GM21528 (cell line): ENCODE measurements at regions not wholly inside any gene's neighbourhood (a gene's known extent, or its start where the extent isn't known, plus 50 kb on each side); places are given as distances from the start of the nearest gene placed in this dataset.

ENCODE experiments used
- ATAC-seq: cut with Tn5 transposase; IDR thresholded peaks from one replicate; pipeline ENCODE4 v1.9.1; 2021; ENCODE audit warnings: mild to moderate bottlenecking, moderate library complexity; ENCODE audit not compliant: unreplicated experiment, low FRiP score

DNA sequence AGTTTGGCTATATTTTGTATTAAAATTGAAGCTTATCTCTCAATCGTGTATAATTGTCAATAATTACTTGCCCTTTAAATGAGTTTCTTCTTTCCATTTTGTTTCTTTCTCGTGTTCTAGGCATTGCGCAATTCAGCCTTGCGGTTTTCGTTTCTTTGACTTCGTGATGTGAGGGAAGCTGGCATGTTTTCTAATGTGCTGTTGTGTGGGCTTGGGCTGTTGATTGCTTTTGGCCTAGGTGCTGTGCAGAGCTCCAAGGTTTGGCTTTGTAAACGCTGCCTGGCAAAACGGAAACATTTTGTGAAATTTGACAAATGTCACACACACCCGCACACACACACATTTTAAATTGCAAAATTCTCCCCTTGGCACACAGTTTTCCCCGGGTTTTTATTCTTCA, 242.6 kb upstream of the TCF4 start:
- no peak for ATAC-seq

DNA sequence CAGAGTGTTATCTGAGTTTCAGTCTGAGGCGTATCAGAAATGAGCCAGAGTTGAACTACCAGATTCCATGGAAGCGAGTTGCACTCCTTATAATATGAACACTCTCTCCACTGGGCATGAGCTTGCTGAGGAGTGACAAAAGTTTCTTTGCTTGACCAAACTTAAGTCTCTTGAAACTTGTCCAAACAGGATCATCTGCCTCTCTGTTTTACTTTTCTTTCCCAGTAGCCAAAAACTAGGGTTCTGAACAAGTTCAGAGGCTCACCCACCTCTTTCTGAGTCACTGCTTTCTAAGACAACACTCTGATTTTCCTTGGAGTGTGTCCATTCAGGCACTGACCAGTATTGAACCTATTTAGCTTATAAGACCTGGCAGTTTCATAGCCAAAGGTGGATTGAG, 233.2 kb upstream of the TCF4 start:
- no peak for ATAC-seq

DNA sequence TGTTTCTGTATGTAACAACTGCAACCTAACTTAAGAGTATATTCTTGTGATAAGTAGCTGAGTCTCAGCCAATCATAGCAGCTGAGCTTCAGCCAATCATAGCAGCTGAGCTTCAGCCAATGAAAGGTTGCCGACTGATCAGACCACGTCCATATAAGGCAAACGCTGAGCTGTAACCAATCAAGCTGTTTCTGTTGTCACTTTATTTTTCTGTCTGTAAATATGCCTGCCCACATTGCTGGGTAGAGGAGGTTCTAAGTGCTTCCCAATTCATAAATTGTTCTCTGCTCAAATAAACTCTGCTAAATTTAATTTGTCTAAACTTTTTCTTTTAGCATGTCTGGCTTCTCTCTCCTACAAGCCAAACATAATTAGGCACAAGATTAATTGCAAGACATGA, 231.5 kb upstream of the TCF4 start:
- no peak for ATAC-seq

DNA sequence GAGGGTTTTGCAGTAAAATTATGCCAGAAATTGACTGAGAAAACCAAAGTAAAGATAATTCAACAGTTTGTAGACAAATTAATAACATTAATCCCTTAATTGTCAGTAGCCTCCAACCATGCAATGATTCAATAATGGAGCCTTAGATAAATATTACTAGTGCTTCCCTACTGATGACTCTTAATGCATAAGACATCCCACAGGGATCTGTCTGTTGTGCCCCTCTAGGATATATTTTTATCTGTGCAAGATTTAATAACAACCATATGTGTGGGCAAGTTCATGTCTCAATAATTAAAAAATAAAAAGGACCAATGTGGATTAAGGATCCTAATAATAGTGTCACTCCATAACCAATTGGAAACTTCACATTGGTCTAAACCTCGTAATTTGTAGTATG, 230.3 kb upstream of the TCF4 start:
- ATAC-seq = no peak

DNA sequence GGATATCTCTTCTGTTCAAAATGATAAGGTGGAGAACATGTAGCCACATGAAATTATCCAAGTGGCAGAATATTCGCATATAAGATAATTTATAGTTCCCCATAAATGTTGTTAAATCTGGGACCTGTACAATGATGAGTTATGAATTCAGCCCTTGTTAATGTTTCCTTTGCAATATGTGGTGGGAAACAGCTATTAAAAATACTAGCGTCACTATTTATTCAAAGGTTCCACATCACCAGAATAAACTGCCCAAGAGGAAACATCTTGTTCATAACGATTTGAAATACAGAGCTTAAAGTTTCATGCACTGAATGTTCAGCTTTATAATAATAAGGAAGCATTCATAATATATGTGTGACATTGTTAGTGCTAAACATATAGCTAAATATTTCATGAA, 223.9 kb upstream of the TCF4 start:
- ATAC-seq = no peak

DNA sequence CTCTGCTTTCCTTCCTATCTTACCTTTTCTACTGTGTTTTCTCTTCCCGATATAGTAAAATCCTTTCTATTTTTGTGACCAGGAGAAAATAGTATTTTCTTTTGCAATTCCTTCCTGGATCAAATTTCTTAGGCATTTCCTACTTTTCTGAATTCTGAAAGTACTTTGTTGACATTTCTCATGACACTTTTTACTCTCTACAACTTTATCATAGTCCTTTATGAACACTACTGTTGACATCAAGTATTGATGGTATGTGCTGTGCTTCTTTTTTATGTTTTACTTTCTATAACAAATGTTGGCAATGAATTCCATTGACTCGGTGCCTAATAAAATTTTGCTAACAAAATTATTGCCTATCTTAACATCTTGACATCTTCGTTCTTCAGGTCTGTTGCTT, 217.7 kb upstream of the TCF4 start:
- ATAC-seq = no peak

DNA sequence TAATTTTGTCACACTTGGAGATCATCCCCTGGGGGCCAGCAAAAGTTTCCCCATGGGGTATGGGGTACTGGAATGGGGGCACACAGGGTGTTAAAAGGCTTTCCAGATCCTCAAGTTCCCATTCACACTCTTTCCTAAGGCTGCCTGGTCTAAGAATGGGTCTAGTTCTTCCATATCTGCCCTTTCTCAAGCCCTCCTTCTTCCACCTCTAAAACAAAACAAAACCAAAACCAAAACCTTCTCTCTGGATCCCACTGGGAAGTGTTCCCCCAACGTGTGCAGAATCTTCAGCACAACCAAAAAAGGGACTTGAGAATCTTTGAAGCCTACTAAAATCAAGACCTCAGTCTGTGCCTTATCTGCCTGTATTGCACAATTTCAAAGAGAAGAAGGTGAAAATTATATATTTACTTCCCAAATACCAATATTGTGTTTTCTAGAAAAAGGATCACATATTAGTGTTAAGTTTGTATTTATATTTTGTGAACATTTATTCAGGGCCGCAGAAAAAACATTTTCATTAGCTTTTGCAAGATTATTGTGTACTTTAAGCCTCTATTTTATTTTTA, 207.2 kb upstream of the TCF4 start:
- no peak for ATAC-seq

DNA sequence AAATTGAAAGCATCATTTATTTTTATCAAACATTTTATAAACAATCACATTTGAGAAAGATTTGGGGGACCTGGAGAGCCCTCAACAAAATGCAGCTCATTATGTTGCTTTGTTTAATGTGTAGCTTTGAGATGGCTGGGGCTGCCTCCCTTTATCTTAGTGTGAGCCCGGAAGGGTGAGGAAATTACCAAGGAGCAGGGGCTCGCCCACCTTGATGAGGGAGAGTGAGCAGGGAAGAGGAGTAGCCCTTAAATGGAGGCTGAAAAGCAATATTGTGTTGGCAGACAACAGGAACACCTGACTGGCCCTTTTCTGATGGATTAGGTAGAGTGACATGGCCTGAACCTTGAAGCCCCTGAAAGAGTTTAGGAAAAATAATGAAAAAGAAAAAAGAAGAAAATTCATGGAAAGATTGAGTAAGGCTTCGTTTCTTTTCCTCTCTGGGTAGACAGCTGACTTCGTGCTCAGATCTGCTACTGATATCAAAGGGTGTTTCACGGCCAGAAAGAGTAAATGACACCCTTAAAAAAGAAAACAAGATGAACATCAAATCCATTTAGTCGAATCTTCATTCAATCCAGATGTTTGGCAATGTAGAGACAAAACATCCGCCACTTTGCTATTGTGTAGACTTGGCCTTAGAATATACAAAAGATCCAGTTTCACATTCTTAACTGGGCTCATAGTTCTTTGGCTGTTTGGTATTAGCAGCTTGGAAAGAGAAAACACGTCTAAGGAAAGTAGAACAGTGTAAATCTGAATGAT, 206.5 kb upstream of the TCF4 start:
- ATAC-seq = no peak

DNA sequence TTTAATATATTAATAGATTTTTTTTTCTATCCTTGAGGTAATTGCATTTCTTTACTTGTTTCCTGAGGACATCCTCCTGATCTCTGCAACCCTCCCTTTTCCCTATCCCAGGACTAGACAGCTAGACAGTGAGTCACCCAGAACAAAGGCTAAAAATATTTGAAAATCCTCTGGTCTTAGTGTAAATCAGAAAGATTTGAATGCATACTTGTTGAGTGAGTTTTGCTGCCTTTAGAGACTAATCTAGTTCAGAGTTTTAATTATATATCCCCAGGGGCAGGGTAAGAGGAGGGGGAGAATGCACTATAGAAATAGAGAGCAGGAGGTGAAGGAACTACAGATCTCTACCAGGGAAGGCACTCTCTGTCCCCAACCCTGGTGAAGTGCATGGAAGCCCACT, 202.3 kb upstream of the TCF4 start:
- no peak for ATAC-seq

DNA sequence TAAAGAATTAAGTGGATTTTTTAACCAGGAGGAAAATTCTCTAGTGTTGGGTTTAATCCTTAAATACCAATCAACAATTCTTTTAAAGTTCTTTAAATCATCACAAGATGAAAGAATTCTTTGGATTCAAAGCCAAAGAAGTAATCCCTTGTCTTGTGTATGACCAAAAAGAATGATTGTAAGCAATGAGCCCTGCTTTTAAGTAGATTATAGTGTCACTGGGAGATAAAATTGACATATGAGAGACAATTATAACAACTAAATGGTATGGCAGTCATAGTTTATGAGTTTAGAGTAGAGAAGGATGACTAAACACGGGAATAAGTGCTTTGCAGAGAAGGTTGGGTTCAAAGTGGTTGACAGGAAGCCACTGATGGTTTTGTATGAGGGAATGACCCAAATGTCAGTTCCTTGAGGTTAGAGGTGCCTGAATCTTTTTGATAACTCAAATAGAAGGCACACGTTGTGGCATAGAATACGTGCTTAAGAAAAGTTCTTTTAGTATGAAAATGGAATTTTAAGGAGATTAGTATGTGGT, 199.6 kb upstream of the TCF4 start:
- ATAC-seq = no peak

DNA sequence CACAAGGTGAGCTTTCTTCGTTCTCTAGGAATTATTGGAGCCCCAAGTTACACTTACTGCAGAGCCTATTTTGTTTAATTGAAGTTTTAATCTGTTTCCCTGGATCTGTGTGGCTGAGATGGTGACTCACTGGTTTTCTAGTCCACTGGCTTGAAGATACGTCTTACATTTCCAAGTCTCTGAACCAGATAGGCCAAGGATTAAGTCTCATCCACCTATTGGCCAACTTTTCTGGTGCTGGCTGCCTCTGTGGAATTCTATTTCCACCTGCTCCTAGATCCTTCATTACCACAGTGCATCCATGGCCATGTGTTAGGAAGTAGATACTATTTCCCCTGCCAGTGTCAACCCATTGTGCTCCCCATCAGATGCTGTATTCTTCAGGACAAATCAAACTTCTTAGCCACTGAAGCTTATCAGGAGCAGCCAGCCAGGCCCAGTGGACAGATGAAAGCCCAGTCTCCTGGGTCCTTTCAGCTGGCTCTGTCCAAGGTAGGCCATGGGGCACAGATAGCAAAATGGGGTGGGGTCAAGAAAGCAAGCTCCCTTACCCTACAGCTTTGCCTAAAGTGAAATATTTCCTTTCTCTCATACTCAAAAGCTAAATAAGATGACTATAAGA, 198.8 kb upstream of the TCF4 start:
- ATAC-seq = no peak

DNA sequence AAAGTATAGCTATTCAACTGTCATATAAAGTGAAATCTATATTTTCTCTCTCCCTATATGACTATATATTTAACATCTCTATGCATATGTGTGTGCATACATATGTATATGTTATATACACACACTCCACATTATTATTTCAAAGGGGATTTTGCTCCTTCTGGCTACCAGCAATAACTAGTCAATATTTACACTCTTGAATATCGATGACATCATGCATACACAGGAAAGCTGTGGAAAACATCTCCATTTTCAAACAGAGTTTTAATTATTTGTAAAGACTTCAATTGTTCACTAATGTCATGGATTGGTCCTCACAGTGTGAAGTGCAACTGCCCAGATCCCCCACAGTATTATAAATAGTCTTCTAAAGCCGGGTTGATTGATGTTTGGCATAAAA, 195.9 kb upstream of the TCF4 start:
- no peak for ATAC-seq

DNA sequence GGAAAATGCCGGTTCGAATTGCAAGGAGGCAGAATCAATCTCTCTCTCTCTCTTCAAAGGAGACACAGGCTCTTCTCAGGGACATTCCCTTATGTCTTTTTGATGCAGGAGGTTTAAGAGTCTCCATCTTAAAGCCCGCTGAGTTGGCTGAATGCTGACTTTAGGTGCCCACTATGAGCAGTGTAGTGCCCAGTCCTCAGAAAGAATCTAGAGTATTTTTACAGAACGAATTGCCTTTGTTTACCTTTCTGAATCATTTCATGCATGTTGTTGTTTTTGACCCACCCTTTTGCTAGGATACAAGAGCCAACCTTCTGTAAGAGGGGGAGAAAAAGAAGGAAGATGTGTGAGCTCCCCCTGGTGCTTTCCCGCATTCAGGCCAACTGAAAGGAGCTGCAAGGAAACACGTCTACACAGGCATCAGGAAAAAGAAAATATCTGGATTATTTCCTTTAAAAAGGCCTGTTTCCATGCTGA, 193.5 kb upstream of the TCF4 start:
- no peak for ATAC-seq

DNA sequence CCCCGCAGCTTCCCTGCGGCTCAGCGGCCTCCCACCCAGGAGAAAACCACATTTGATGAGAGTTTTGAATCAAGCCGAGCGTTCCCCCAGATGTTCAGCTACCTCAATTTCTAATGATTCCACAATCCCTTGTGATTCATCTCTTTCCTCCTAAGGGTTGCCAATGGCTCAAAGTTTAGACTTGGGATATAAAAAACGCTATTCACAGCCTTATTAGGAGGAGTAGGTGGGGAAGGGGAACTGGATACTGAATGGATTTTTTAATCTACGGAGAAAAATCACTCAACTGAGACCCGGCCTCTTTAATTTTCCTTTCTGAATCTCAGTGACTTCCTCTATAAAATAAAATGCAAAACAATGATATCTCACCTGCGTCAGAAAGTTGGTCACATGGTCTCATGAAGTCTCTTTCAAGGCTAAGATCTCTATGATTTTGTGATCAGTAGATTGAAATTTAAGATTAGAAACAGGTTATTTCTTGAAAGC, 192.6 kb upstream of the TCF4 start:
- no peak for ATAC-seq

DNA sequence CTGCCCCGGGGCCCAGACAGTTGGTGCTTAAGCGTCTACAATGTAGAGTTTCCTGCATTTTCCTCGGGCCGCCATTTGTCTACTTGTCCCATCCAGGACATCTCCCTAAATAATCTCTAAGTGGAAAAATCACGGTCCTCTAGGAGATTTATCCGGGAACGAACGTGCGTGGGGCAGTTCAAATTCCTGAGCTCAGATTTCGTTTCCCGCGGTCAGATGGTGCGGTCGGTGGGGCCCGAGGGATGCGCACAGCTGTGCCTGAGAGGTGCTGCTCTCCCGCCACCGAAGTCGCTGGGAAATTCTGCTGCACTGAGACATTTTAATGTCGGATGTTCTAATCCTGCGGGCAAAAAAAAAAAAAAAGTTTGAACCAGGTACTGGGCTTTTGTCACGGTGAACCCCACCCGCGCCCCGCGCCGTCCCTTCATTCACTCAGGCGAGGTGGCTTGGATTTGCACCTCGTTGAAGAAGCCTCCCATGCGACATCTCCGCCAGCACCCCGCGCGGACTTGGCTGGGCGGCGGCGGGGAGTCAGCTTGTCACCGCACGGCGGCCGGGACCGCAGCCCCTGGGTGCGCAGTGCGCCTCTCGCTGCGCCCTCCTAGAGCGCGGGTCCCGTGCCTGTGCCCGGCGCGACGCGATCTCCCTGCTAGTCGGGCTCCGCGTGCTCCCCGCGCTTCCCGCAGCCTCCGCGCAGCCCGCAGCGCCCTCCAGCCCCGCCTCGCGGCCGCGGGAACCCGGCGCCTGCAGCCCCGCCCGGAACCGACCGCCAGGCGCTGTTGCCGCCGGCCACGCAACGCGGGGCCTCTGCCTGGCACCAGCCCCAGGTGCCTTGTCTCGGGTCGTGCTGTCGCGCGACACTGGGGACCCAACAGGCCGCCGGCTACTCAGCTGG, 191.9 kb upstream of the TCF4 start:
- ATAC-seq = no peak

DNA sequence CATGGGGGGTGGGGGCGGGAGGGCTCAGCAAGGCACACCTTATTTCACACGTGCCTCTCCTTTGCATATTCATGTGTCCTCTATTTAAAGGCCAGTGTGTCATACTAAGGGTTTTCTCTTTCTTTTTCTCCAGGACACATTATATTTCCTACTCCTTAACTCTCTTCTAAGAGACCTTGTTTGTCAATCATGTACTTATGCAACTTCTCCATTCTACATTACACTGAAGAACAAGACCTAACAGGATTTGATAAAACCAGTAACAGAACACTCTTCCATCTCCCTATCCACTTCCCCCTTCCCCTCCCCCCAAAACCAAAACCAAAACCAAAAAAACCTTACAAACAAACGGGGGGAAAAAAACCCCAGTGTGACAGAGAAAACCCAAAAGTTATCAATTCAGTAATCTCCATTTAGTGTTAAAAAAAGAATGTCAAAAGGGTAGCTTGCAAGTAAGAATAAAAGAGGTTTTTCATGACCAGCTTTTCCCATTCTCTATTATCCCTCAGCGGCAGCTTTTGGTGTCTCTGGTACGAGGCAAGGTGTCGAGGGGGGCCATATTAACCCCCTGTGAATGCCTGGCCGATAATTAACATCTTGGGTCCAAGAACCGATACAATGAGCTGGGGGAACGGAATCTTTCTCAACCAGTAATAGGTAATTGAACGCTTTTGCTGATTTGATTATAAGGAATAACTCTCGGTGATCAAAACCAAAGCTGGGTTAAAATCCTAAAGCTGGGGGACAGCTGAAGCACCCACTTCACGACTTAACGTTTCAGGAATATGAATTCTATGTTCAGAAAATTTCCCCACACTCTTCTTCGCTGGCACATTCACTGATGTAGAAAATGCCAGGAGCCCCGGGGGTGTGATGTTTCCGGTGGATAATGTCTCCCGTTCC, 191.0 kb upstream of the TCF4 start:
- no peak for ATAC-seq

DNA sequence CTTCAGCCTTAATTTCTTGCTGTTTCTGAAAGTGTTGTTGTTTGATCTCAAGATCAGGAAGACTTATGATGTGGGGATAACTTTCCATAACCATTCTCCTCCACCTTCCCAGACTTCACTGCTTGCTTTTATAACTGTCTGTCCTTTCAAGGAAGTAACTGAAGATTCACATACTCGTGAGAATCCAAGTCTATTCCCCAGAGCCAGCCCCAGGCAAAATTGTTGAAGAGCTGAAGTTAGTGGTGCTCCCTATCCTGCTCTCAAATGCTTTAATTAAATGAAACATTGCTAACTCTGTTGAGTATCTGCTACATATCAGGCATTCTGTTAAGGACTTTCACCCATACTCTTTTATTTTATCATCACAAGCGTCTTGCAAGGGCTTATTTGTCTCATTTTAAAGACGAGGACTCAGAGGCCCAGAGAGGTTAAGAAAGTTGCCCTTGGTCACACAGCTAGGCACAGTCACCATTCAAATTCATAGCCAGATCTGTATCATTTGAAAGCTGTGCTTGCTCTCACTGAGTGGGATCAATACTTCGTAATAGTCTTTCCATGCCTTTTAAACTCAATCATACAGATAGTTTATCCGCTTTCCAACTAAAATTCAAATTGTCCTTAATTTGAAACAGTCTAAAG, 189.8 kb upstream of the TCF4 start:
- no peak for ATAC-seq

DNA sequence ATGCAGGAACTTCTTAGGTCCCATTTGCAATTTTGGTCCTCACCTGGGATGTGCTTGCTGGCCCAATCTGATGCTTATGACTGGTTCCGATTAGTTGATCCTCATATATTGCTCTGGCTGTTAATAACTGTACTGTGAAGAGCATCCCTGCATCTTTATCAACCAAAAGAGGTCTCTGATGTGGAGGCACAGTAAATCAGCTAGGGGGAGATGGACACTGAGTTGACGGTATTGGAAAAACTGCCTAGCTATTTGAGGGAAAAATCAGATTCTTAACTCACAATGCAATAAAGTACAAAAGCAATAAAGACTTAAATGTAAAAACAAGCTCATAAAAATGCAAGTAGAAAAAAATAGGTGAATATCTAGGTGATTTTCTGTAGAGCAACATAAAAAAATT, 188.0 kb upstream of the TCF4 start:
- ATAC-seq = no peak

DNA sequence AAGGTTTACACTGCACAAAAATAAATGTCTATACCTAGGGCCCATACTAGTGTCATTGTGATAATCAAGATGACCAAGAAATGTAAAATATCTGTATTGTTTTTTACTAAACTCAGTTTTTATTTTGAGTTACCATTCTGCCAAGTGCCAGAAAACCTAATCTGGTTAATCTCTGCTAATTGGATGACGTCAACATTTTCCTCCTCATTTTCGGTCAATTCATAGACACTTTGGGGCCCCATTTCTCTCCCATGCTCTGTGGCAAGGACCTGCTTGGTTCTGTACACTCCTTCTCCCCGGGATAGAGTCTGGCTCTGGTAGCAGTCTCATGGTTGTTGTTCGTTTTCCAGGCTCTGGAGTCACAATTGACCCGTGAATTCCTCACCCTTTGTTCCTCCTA, 186.5 kb upstream of the TCF4 start:
- no peak for ATAC-seq
